H9 (cell line): ENCODE measurements at regions not wholly inside any gene's neighbourhood (a gene's known extent, or its start where the extent isn't known, plus 50 kb on each side); places are given as distances from the start of the nearest gene placed in this dataset.

Source experiments
- DNase-seq: peaks from one replicate; pipeline ENCODE4 v3.0.0-alpha.2; 2017
- H2AFZ ChIP-seq: one replicate; pipeline ENCODE4 v1.6.1; 2013; ENCODE audit warnings: mild to moderate bottlenecking, low read length, control low read depth, moderate library complexity
- H2AK5ac ChIP-seq: 2 replicates; pipeline ENCODE4 v1.6.1; 2013; ENCODE audit warnings: low read length, control low read depth, mixed read lengths; ENCODE audit not compliant: insufficient read length
- H2BK120ac ChIP-seq: one replicate; pipeline ENCODE4 v1.6.1; 2013; ENCODE audit warnings: low read depth, mild to moderate bottlenecking, low read length, control low read depth, inconsistent platforms; ENCODE audit not compliant: poor library complexity, severe bottlenecking
- H2BK12ac ChIP-seq: 2 replicates; pipeline ENCODE4 v1.6.1; 2013; ENCODE audit warnings: low read length, control low read depth, mixed read lengths, low read depth; ENCODE audit not compliant: insufficient read length
- H2BK15ac ChIP-seq: 2 replicates; pipeline ENCODE4 v1.6.1; 2013; ENCODE audit warnings: low read depth, low read length, control low read depth
- H2BK20ac ChIP-seq: one replicate; pipeline ENCODE4 v1.6.1; 2013; ENCODE audit warnings: low read depth, mild to moderate bottlenecking, low read length, control low read depth, inconsistent platforms; ENCODE audit not compliant: poor library complexity, severe bottlenecking
- H2BK5ac ChIP-seq: 2 replicates; pipeline ENCODE4 v1.6.1; 2013; ENCODE audit warnings: low read length, control low read depth, mixed read lengths; ENCODE audit not compliant: insufficient read length
- H3K14ac ChIP-seq: 2 replicates; pipeline ENCODE4 v1.6.1; 2013; ENCODE audit warnings: low read length, control low read depth; ENCODE audit not compliant: insufficient read depth
- H3K18ac ChIP-seq: 2 replicates; pipeline ENCODE4 v1.6.1; 2013; ENCODE audit warnings: low read depth, mild to moderate bottlenecking, mixed read lengths, low read length, control low read depth; ENCODE audit not compliant: insufficient read length
- H3K23ac ChIP-seq: 2 replicates; pipeline ENCODE4 v1.6.1; 2013; ENCODE audit warnings: low read length, control low read depth, mixed read lengths, low read depth; ENCODE audit not compliant: insufficient read length
- H3K23me2 ChIP-seq: 2 replicates; pipeline ENCODE4 v1.6.1; 2013; ENCODE audit warnings: low read depth, mild to moderate bottlenecking, mixed read lengths, low read length, control low read depth; ENCODE audit not compliant: insufficient read length, poor library complexity, severe bottlenecking
- H3K27ac ChIP-seq: 2 replicates; pipeline ENCODE4 v1.5.1; 2013; ENCODE audit warnings: low read length, control low read depth, mixed read lengths, low read depth; ENCODE audit not compliant: insufficient read length
- H3K27me3 ChIP-seq: 2 replicates; pipeline ENCODE4 v1.6.1; 2013; ENCODE audit warnings: low read length, control low read depth, inconsistent platforms; ENCODE audit not compliant: insufficient read depth
- H3K4ac ChIP-seq: 2 replicates; pipeline ENCODE4 v1.6.1; 2013; ENCODE audit warnings: low read depth, mild to moderate bottlenecking, control low read depth, inconsistent platforms, low read length, moderate library complexity
- H3K4me1 ChIP-seq: 2 replicates; pipeline ENCODE4 v1.6.1; 2013; ENCODE audit warnings: low read length, control low read depth, inconsistent platforms; ENCODE audit not compliant: insufficient read depth
- H3K4me2 ChIP-seq: 2 replicates; pipeline ENCODE4 v1.6.1; 2013; ENCODE audit warnings: low read length, control low read depth, mixed read lengths; ENCODE audit not compliant: insufficient read length, insufficient read depth
- H3K56ac ChIP-seq: 2 replicates; pipeline ENCODE4 v1.6.1; 2013; ENCODE audit warnings: low read depth, mild to moderate bottlenecking, mixed read lengths, low read length, control low read depth; ENCODE audit not compliant: insufficient read length
- H3K79me1 ChIP-seq: 2 replicates; pipeline ENCODE4 v1.6.1; 2013; ENCODE audit warnings: low read depth, mild to moderate bottlenecking, moderate library complexity, low read length, control low read depth, inconsistent platforms; ENCODE audit not compliant: insufficient read depth, poor library complexity, severe bottlenecking
- H3K79me2 ChIP-seq: 2 replicates; pipeline ENCODE4 v1.6.1; 2013; ENCODE audit warnings: low read length, control low read depth, inconsistent platforms; ENCODE audit not compliant: insufficient read depth
- H3K9ac ChIP-seq: 2 replicates; pipeline ENCODE4 v1.6.1; 2013; ENCODE audit warnings: low read length, control low read depth, mixed read lengths; ENCODE audit not compliant: insufficient read length; ENCODE audit errors: extremely low read depth
- H3K9me3 ChIP-seq: one replicate; pipeline ENCODE4 v1.6.1; 2013; ENCODE audit warnings: low read depth, low read length, inconsistent platforms; ENCODE audit not compliant: control insufficient read depth
- H3T11ph ChIP-seq: one replicate; pipeline ENCODE4 v1.6.1; 2013; ENCODE audit warnings: mild to moderate bottlenecking, low read length, control low read depth, inconsistent platforms
- H4K20me1 ChIP-seq: one replicate; pipeline ENCODE4 v1.6.1; 2013; ENCODE audit not compliant: control insufficient read depth, insufficient read length, insufficient read depth
- H4K5ac ChIP-seq: 2 replicates; pipeline ENCODE4 v1.6.1; 2013; ENCODE audit warnings: low read depth, mild to moderate bottlenecking, mixed read lengths, low read length, control low read depth; ENCODE audit not compliant: insufficient read length
- H4K8ac ChIP-seq: replicated peaks from 2 replicates; pipeline ENCODE4 v1.6.1; 2013; ENCODE audit warnings: low read length, control low read depth, mixed read lengths, low read depth; ENCODE audit not compliant: insufficient read length
- H4K91ac ChIP-seq: 2 replicates; pipeline ENCODE4 v1.6.1; 2013; ENCODE audit warnings: low read depth, mild to moderate bottlenecking, moderate library complexity, mixed read lengths, low read length, control low read depth; ENCODE audit not compliant: insufficient read length
- H3K27ac Mint-ChIP-seq, 3 experiments: 2 replicates in 2 of 3; 3 replicates in 1 of 3; pipeline ENCODE4 v1.8.0; 2020 to 2021; ENCODE audit warnings: mixed read lengths in 3 of 3, mild to moderate bottlenecking in 1 of 3, moderate library complexity in 1 of 3
- H3K27me3 Mint-ChIP-seq: 2 replicates; pipeline ENCODE4 v1.8.0; 2021; ENCODE audit warnings: low read depth, mild to moderate bottlenecking, moderate library complexity, mixed read lengths
- H3K36me3 Mint-ChIP-seq, 3 experiments: 2 replicates in 2 of 3; 3 replicates in 1 of 3; pipeline ENCODE4 v1.8.0; 2020 to 2021; ENCODE audit warnings: low read depth in 3 of 3, mixed read lengths in 3 of 3; ENCODE audit not compliant: insufficient read depth in 1 of 3
- H3K4me1 Mint-ChIP-seq, 2 experiments: 2 replicates each; pipeline ENCODE4 v1.8.0; 2020; ENCODE audit warnings: mixed read lengths in 2 of 2
- H3K4me3 Mint-ChIP-seq, 2 experiments: 2 replicates in 1 of 2; 3 replicates in 1 of 2; pipeline ENCODE4 v1.8.0; 2020 to 2021; ENCODE audit warnings: mild to moderate bottlenecking in 2 of 2, mixed read lengths in 2 of 2, moderate library complexity in 1 of 2
- H3K9me3 Mint-ChIP-seq, 2 experiments: 2 replicates in 1 of 2; 3 replicates in 1 of 2; pipeline ENCODE4 v1.8.0; 2020; ENCODE audit warnings: mild to moderate bottlenecking in 2 of 2, mixed read lengths in 2 of 2, moderate library complexity in 1 of 2
- TF ChIP-seq, protein P1 (sequence below): fragments of 200-600 bp; sonication (generic); conservative IDR thresholded peaks from 3 replicates; pipeline ENCODE4 v1.8.0; 2021; ENCODE audit warnings: antibody characterized with exemption, mild to moderate bottlenecking

DNA sequence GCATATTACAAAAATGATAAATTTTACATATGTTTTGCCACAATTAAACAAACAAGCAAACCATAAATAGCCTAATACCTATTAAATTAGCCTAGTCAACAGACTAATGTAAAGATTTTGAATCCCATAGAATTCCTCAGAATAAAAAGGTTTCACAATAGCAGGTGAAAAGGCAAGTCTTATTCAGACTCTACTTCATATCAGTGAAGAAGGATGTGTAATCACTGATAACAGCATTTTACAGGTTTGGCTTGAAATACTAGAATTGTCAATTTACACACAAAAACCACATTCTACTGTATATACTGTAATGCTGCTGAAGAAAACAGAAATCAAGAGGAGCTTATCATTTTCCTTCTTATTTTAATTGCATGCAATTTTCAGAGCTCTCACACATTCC is 90.8 kb upstream of the SSTR1 start:
- Histone ChIP-seq H3K27ac (no peak overlapping the region), H3K23ac (no peak overlapping the region), H3K18ac (no peak overlapping the region), H4K20me1 (no peaks in the 10 kb centered on the region), H3K56ac (no peak overlapping the region), H2AK5ac (no peak overlapping the region), H2BK12ac (no peak overlapping the region), H3K9ac (no peak overlapping the region), H2AFZ (no peak overlapping the region), H3K79me1 (no peaks in the 10 kb centered on the region), H3K79me2 (no peaks in the 10 kb centered on the region), H4K5ac (no peak overlapping the region), H2BK5ac (no peak overlapping the region), H3K4ac (no peak overlapping the region), H3K27me3 (no peaks in the 10 kb centered on the region), H3K14ac (no peak overlapping the region), H3T11ph (no peak overlapping the region), H4K8ac (no peak overlapping the region), H2BK120ac (no peak overlapping the region), H3K4me2 (no peak overlapping the region), H4K91ac (no peak overlapping the region), H2BK20ac (no peak overlapping the region), H3K9me3 (no peaks in the 10 kb centered on the region), H3K23me2 (no peaks in the 10 kb centered on the region), H3K4me1 (peaks cover 2% of the 10 kb centered on the region; the same call in 1 of the 2 replicates), H2BK15ac (no peak overlapping the region)
- no peaks in the 10 kb centered on the region; the same call in 1 of the 2 replicates for H3K27me3 Mint-ChIP-seq
- H3K4me3 Mint-ChIP-seq, result no peak overlapping the region
- peaks cover 5 to 9% (median 7%) of the 10 kb centered on the region in 3 experiments; a peak in 6 of 7 replicates for H3K36me3 Mint-ChIP-seq
- no peak overlapping the region for H3K27ac Mint-ChIP-seq
- H3K4me1 Mint-ChIP-seq, result peaks cover 29 to 30% of the 10 kb centered on the region in 2 experiments
- DNase-seq, result no peak
- peaks cover 0 to 4% of the 10 kb centered on the region in 2 experiments; a peak in 1 of 5 replicates for H3K9me3 Mint-ChIP-seq
- TF ChIP-seq, protein P1, sequence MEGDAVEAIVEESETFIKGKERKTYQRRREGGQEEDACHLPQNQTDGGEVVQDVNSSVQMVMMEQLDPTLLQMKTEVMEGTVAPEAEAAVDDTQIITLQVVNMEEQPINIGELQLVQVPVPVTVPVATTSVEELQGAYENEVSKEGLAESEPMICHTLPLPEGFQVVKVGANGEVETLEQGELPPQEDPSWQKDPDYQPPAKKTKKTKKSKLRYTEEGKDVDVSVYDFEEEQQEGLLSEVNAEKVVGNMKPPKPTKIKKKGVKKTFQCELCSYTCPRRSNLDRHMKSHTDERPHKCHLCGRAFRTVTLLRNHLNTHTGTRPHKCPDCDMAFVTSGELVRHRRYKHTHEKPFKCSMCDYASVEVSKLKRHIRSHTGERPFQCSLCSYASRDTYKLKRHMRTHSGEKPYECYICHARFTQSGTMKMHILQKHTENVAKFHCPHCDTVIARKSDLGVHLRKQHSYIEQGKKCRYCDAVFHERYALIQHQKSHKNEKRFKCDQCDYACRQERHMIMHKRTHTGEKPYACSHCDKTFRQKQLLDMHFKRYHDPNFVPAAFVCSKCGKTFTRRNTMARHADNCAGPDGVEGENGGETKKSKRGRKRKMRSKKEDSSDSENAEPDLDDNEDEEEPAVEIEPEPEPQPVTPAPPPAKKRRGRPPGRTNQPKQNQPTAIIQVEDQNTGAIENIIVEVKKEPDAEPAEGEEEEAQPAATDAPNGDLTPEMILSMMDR, result no peak
